HCT116 (cell line): ENCODE measurements at regions not wholly inside any gene's neighbourhood (a gene's known extent, or its start where the extent isn't known, plus 50 kb on each side); places are given as distances from the start of the nearest gene placed in this dataset.

Experiments
- ATAC-seq: fragments of 200-7000 bp; cut with Tn5 transposase; 2 replicates; pipeline ENCODE4 v1.9.1; 2020; ENCODE audit warnings: mild to moderate bottlenecking, moderate library complexity
- BruUV-seq: library from RNA; stranded (reverse); fragments of 400-500 nt; replicated peaks from 2 replicates; lab custom pipeline; 2021; lab: Mats Ljungman, UMichigan
- CTCF ChIA-PET: fragments of 300-600 bp; sonication (Branson Sonifier 250); formaldehyde crosslinking; loops from one replicate; lab custom pipeline; 2021; ENCODE audit warnings: antibody characterized with exemption; lab: Charles Lee
- POLR2A ChIA-PET: fragments of 300-600, 350-600 bp; sonication (Branson Sonifier 250); formaldehyde crosslinking; loops from one replicate; lab custom pipeline; 2021; ENCODE audit warnings: antibody characterized with exemption; lab: Charles Lee
- RAD21 ChIA-PET, 2 experiments: fragments of 300-600 bp; sonication (Branson Sonifier 250); formaldehyde crosslinking; loops; one replicate each; lab custom pipeline; 2023; ENCODE audit warnings: low total read pairs in 2 of 2; ENCODE audit not compliant: uncharacterized antibody in 2 of 2, unreplicated experiment in 2 of 2, low non-redundant PET in 1 of 2; lab: Charles Lee
- DNase-seq: peaks from one replicate; pipeline ENCODE4 v3.0.0-alpha.2; 2010; ENCODE audit warnings: low read depth, low spot score
- H2AFZ ChIP-seq: fragments of 200-600 bp; shearing (Covaris generic), sonication (generic); 2 replicates; pipeline ENCODE4 v1.6.1; 2017; ENCODE audit warnings: low read depth, mixed run types, mixed read lengths, antibody characterized with exemption, low read length; ENCODE audit not compliant: poor library complexity, severe bottlenecking
- H3K27ac ChIP-seq: 2 replicates; pipeline ENCODE4 v1.5.1; 2012; ENCODE audit warnings: low read depth, low read length
- H3K27me3 ChIP-seq: fragments of 200-600 bp; sonication (generic); 2 replicates; pipeline ENCODE4 v1.6.1; 2016; ENCODE audit warnings: mixed run types, low read length, mixed read lengths; ENCODE audit not compliant: insufficient read depth
- H3K36me3 ChIP-seq, 2 experiments: fragments of 200-500 bp in 1 of 2; fragments of 200-600 bp in 1 of 2; sonication (Bioruptor generic) in 1 of 2; sonication (generic) in 1 of 2; 2 replicates each; pipeline versions ENCODE4 v1.5.1 to v1.6.1; 2014 to 2016; ENCODE audit warnings: low read length in 2 of 2, inconsistent platforms in 1 of 2, mixed read lengths in 1 of 2, mixed run types in 1 of 2; ENCODE audit not compliant: insufficient read depth in 2 of 2, control insufficient read depth in 1 of 2
- H3K4me1 ChIP-seq, 2 experiments: fragments of 200-600 bp in 1 of 2; sonication (generic) in 1 of 2; 2 replicates each; pipeline versions ENCODE4 v1.5.1 to v1.6.1; 2012 to 2017; ENCODE audit warnings: low read length in 2 of 2, inconsistent platforms in 1 of 2, mild to moderate bottlenecking in 1 of 2, mixed read lengths in 1 of 2, mixed run types in 1 of 2, moderate library complexity in 1 of 2; ENCODE audit not compliant: insufficient read depth in 2 of 2, control insufficient read depth in 1 of 2
- H3K4me2 ChIP-seq: fragments of 200-600 bp; sonication (generic); 2 replicates; pipeline ENCODE4 v1.6.1; 2017; ENCODE audit warnings: mixed run types, low read length, mixed read lengths
- H3K4me3 ChIP-seq, 2 experiments: fragments of 200-600 bp in 1 of 2; sonication (generic) in 1 of 2; replicated peaks in 1 of 2; 2 replicates each; pipeline ENCODE4 v1.5.1; 2011 to 2016; ENCODE audit warnings: low read length in 2 of 2, control low read depth in 1 of 2, low read depth in 1 of 2, mild to moderate bottlenecking in 1 of 2, mixed read lengths in 1 of 2, mixed run types in 1 of 2
- H3K79me2 ChIP-seq: fragments of 200-600 bp; sonication (generic); 2 replicates; pipeline ENCODE4 v1.6.1; 2017; ENCODE audit warnings: mild to moderate bottlenecking, mixed run types, low read length, moderate library complexity, mixed read lengths; ENCODE audit not compliant: insufficient read depth
- H3K9ac ChIP-seq: fragments of 200-600 bp; sonication (generic); 2 replicates; pipeline ENCODE4 v1.6.1; 2016; ENCODE audit warnings: low read length, mixed read lengths
- H3K9me2 ChIP-seq: fragments of 200-600 bp; sonication (generic), shearing (Covaris generic); 2 replicates; pipeline ENCODE4 v1.6.1; 2017; ENCODE audit warnings: mixed run types, mild to moderate bottlenecking, moderate library complexity; ENCODE audit not compliant: insufficient read depth
- H3K9me3 ChIP-seq, 2 experiments: fragments of 200-500 bp in 1 of 2; fragments of 200-600 bp in 1 of 2; sonication (Bioruptor generic) in 1 of 2; sonication (generic) in 1 of 2; 2 replicates each; pipeline ENCODE4 v1.6.1; 2014 to 2017; ENCODE audit warnings: low read length in 2 of 2, mixed read lengths in 2 of 2, inconsistent platforms in 1 of 2, low read depth in 1 of 2, mild to moderate bottlenecking in 1 of 2, mixed run types in 1 of 2, moderate library complexity in 1 of 2; ENCODE audit not compliant: control insufficient read depth in 1 of 2, insufficient read depth in 1 of 2
- H4K20me1 ChIP-seq: fragments of 200-600 bp; sonication (generic), shearing (Covaris generic); 2 replicates; pipeline ENCODE4 v1.6.1; 2017; ENCODE audit warnings: mixed run types, mild to moderate bottlenecking, moderate library complexity; ENCODE audit not compliant: insufficient read depth
- CBX3 ChIP-seq: IDR thresholded peaks from 2 replicates; pipeline ENCODE4 v1.6.1; 2012; ENCODE audit warnings: low read depth
- CTCF ChIP-seq, 3 experiments: fragments of 200-600 bp in 1 of 3; sonication (generic) in 1 of 3; IDR thresholded peaks in 2 of 3; conservative IDR thresholded peaks in 1 of 3; 2 replicates each; pipeline ENCODE4 v1.5.1; 2012 to 2017; ENCODE audit warnings: low read depth in 2 of 3, low read length in 2 of 3, antibody characterized with exemption in 1 of 3, borderline replicate concordance in 1 of 3, control low read depth in 1 of 3, mild to moderate bottlenecking in 1 of 3, mixed read lengths in 1 of 3, mixed run types in 1 of 3, moderate library complexity in 1 of 3; ENCODE audit not compliant: insufficient read depth in 1 of 3
- EGR1 ChIP-seq: IDR thresholded peaks from 2 replicates; pipeline ENCODE4 v1.6.1; 2012; ENCODE audit warnings: low read depth
- ELF1 ChIP-seq: IDR thresholded peaks from 2 replicates; pipeline ENCODE4 v1.6.1; 2012; ENCODE audit warnings: low read depth, borderline replicate concordance
- EZH2phosphoT487 ChIP-seq: fragments of 200-600 bp; IDR thresholded peaks from 2 replicates; pipeline ENCODE4 v1.6.1; 2018; ENCODE audit warnings: antibody characterized with exemption, borderline replicate concordance
- JUND ChIP-seq: IDR thresholded peaks from 2 replicates; pipeline ENCODE4 v1.6.1; 2012
- POLR2AphosphoS5 ChIP-seq: IDR thresholded peaks from 2 replicates; pipeline ENCODE4 v1.6.1; 2011; ENCODE audit warnings: mild to moderate bottlenecking, low read depth, low read length, moderate library complexity
- RAD21 ChIP-seq: IDR thresholded peaks from 2 replicates; pipeline ENCODE4 v1.6.1; 2012; ENCODE audit warnings: low read depth, mild to moderate bottlenecking
- SIN3A ChIP-seq: IDR thresholded peaks from 2 replicates; pipeline ENCODE4 v1.6.1; 2012; ENCODE audit warnings: low read depth
- SP1 ChIP-seq: IDR thresholded peaks from 2 replicates; pipeline ENCODE4 v1.6.1; 2012; ENCODE audit warnings: low read depth
- TCF7L2 ChIP-seq: IDR thresholded peaks from 2 replicates; pipeline ENCODE4 v1.7.0; 2011; ENCODE audit warnings: borderline replicate concordance, inconsistent platforms; ENCODE audit not compliant: insufficient read depth, insufficient read length; ENCODE audit errors: extremely low read depth
- YY1 ChIP-seq: IDR thresholded peaks from 2 replicates; pipeline ENCODE4 v1.6.1; 2011; ENCODE audit warnings: low read length, low read depth, moderate library complexity, mild to moderate bottlenecking; ENCODE audit not compliant: insufficient replicate concordance; ENCODE audit errors: extremely low read depth
- ZFX ChIP-seq: fragments of 450-650 bp; IDR thresholded peaks from 2 replicates; pipeline ENCODE4 v1.6.1; 2017
- ZNF274 ChIP-seq: fragments of 200-500 bp; sonication (Bioruptor generic); IDR thresholded peaks from 2 replicates; pipeline ENCODE4 v1.6.1; 2014; ENCODE audit warnings: mild to moderate bottlenecking, low read depth, low read length, inconsistent platforms
- intact Hi-C: fragments of 100-400 bp; cut with micrococcal nuclease; formaldehyde crosslinking; loops from 2 replicates; pipeline ENCODE4 v1.10.0; 2022
- TF ChIP-seq, protein P1 (sequence below): IDR thresholded peaks from 2 replicates; pipeline ENCODE4 v1.6.1; 2012
- TF ChIP-seq, protein P2 (sequence below): IDR thresholded peaks from 2 replicates; pipeline ENCODE4 v1.6.1; 2012

- TF ChIP-seq CBX3: no peak
- no peak for TF ChIP-seq RAD21
- TF ChIP-seq EGR1: no peak
- TF ChIP-seq ZFX: no peak
- no peak for TF ChIP-seq ELF1
- TF ChIP-seq, all 23 proteins: peak for 0
Measured at GRCh38 chr12:5185435-5186069, 141.9 kb downstream of the KCNA5 start (continued).

DNA sequence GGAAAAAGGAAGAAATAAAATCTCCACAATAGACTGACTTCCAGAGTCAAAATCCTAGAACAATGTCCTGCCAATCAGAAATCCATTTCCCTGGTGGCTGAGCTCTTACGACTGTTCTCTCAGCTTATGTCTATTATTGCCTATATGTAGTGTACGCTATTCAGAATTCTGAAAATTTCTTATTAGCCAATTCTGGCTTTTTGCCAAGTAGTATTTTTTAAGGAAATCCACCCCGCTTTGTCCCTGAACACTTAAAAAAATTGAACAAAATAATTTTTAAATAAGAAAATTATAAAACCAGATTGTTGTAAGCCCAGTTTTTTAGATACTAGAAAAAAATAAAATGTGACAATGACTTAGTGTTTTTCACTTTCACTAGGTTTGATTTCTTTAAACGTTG is 143.0 kb downstream of the KCNA5 start:
- H4K20me1 ChIP-seq: no peaks in the 10 kb centered on the region
- H3K9me3 ChIP-seq: no peaks in the 10 kb centered on the region
- POLR2A ChIA-PET: no interaction called here
- intact Hi-C loops: no loop called here
- no peaks in the 10 kb centered on the region for H3K36me3 ChIP-seq
- no peaks in the 10 kb centered on the region for H3K27me3 ChIP-seq
- H3K9me2 ChIP-seq: no peaks in the 10 kb centered on the region
- RAD21 ChIA-PET: no interaction called here
- no peak overlapping the region for H2AFZ ChIP-seq
- peaks cover 0 to 6% of the 10 kb centered on the region in 2 experiments; a peak in 2 of 4 replicates for H3K4me1 ChIP-seq
- H3K4me2 ChIP-seq: no peak overlapping the region
- DNase-seq (no peak), ATAC-seq (no peak)
- CTCF ChIA-PET: interaction anchor here (1.2 kb wide), 1 partner anchor 241 kb away, joined by 3 read pairs; no protein-coding TSS in a partner anchor
- H3K9ac ChIP-seq: no peak overlapping the region
- BruUV-seq: no TSS peak
- TF ChIP-seq SIN3A (no peak), SP1 (no peak), JUND (no peak), CTCF (IDR thresholded peaks at IDR 0.05 in 2 of 3, conservative IDR thresholded peaks at IDR 0.05 in 1 of 3; ENCODE audit: borderline replicate concordance in 1 of 3, insufficient read depth in 1 of 3, low read depth in 2 of 3, low read length in 2 of 3) (no peak), ZFX (no peak), TCF7L2 (no peak), EZH2phosphoT487 (no peak), POLR2AphosphoS5 (no peak), ELF1 (no peak), ZNF274 (no peak), CBX3 (no peak), EGR1 (no peak), YY1 (no peak)
- TF ChIP-seq, protein P1, sequence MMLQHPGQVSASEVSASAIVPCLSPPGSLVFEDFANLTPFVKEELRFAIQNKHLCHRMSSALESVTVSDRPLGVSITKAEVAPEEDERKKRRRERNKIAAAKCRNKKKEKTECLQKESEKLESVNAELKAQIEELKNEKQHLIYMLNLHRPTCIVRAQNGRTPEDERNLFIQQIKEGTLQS: no peak
- TF ChIP-seq, protein P2, sequence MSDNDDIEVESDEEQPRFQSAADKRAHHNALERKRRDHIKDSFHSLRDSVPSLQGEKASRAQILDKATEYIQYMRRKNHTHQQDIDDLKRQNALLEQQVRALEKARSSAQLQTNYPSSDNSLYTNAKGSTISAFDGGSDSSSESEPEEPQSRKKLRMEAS: no peak
- no peak overlapping the region for H3K27ac ChIP-seq
- H3K79me2 ChIP-seq: no peaks in the 10 kb centered on the region
- no peak overlapping the region for H3K4me3 ChIP-seq
